Calu3 (cell line): ENCODE measurements at regions not wholly inside any gene's neighbourhood (a gene's known extent, or its start where the extent isn't known, plus 50 kb on each side); places are given as distances from the start of the nearest gene placed in this dataset.

Source experiments
- BruUV-seq: library from RNA; stranded (reverse); fragments of 400-500 nt; replicated peaks from 2 replicates; lab custom pipeline; 2021; lab: Mats Ljungman, UMichigan
- CTCF ChIA-PET: fragments of 300-600 bp; sonication (Branson Sonifier 250); formaldehyde crosslinking; loops from one replicate; lab custom pipeline; 2022; ENCODE audit warnings: antibody characterized with exemption; lab: Charles Lee
- DNase-seq: peaks from one replicate; pipeline ENCODE4 v3.0.0; 2022
- H3K27ac Mint-ChIP-seq: one replicate; pipeline ENCODE4 v1.8.0; 2022; ENCODE audit warnings: mixed read lengths; ENCODE audit not compliant: unreplicated experiment
- H3K27me3 Mint-ChIP-seq: one replicate; pipeline ENCODE4 v1.8.0; 2022; ENCODE audit warnings: mixed read lengths; ENCODE audit not compliant: unreplicated experiment
- H3K36me3 Mint-ChIP-seq: one replicate; pipeline ENCODE4 v1.8.0; 2022; ENCODE audit warnings: mild to moderate bottlenecking, moderate library complexity, mixed read lengths; ENCODE audit not compliant: insufficient read depth, unreplicated experiment
- H3K4me1 Mint-ChIP-seq: one replicate; pipeline ENCODE4 v1.8.0; 2022; ENCODE audit warnings: mild to moderate bottlenecking, low read depth, mixed read lengths; ENCODE audit not compliant: unreplicated experiment
- H3K4me3 Mint-ChIP-seq: one replicate; pipeline ENCODE4 v1.8.0; 2022; ENCODE audit warnings: mild to moderate bottlenecking, low read depth, moderate library complexity, mixed read lengths; ENCODE audit not compliant: unreplicated experiment
- H3K9me3 Mint-ChIP-seq: one replicate; pipeline ENCODE4 v1.8.0; 2022; ENCODE audit warnings: low read depth, mixed read lengths; ENCODE audit not compliant: unreplicated experiment
- intact Hi-C: fragments of 100-400 bp; cut with micrococcal nuclease; formaldehyde crosslinking; loops from one replicate; pipeline ENCODE4 v1.10.0; 2022; ENCODE audit not compliant: unreplicated experiment
- TF ChIP-seq, protein P1 (sequence below): fragments of 200-600 bp; IDR thresholded peaks from one replicate; pipeline ENCODE4 v1.8.0; 2022; ENCODE audit warnings: antibody characterized with exemption; ENCODE audit not compliant: unreplicated experiment

DNA sequence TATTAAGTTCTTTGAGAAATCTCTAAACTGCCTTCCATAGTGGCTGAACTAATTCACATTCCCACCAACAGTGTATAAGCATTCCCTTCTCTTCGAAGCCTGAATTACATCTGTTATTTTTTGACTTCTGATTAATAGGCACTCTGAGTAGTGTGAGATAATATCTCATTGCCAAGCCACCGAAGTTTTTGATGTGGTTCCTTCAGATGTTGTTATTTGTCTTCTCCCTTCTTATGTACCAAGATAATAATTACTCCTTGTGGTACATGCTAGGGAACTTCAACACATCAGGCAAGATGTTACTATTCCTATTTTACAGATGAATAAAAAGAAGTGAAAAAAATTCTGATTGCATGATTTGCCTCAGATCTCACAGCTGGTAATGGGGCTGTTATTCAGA, 70.9 kb downstream of the KCTD12 start:
- H3K4me3 Mint-ChIP-seq, result no peak overlapping the region
- CTCF ChIA-PET, result no interaction called here
- no TSS peak for BruUV-seq

DNA sequence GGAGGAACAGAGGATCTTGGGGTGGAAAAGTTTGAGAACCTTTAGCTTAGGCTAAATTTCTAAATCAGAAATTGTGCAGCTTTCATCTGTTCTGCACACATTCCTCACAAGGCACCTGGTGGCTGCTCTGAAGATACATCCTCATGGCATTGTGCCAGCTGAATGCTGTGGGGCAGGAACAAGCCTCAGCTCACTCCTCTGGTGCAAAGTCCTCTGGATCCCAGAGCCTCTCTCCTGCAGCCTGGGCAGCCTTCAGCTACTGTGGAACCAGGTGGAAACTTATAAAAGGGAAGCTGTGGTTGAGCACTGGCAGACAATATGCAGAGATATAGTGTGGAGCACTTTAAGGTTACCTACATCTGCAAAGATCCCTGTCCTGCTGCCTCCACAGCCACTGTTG, 72.3 kb downstream of the KCTD12 start:
- Mint-ChIP-seq H3K4me3 (no peak overlapping the region), H3K27ac (no peak overlapping the region), H3K4me1 (no peaks in the 10 kb centered on the region), H3K27me3 (peaks cover 13% of the 10 kb centered on the region), H3K9me3 (no peaks in the 10 kb centered on the region), H3K36me3 (no peaks in the 10 kb centered on the region)
- TF ChIP-seq, protein P1, sequence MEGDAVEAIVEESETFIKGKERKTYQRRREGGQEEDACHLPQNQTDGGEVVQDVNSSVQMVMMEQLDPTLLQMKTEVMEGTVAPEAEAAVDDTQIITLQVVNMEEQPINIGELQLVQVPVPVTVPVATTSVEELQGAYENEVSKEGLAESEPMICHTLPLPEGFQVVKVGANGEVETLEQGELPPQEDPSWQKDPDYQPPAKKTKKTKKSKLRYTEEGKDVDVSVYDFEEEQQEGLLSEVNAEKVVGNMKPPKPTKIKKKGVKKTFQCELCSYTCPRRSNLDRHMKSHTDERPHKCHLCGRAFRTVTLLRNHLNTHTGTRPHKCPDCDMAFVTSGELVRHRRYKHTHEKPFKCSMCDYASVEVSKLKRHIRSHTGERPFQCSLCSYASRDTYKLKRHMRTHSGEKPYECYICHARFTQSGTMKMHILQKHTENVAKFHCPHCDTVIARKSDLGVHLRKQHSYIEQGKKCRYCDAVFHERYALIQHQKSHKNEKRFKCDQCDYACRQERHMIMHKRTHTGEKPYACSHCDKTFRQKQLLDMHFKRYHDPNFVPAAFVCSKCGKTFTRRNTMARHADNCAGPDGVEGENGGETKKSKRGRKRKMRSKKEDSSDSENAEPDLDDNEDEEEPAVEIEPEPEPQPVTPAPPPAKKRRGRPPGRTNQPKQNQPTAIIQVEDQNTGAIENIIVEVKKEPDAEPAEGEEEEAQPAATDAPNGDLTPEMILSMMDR, result no peak
- intact Hi-C loops, result no loop called here
- CTCF ChIA-PET, result no interaction called here
- peak; percentile 28 for DNase-seq
- no TSS peak for BruUV-seq

More for the DNA sequence above, 70.9 kb downstream of the KCTD12 start:
- H3K4me1 Mint-ChIP-seq, result no peaks in the 10 kb centered on the region
- H3K27me3 Mint-ChIP-seq, result peaks cover 13% of the 10 kb centered on the region
- TF ChIP-seq, protein P1, result no peak
- no peak overlapping the region for H3K27ac Mint-ChIP-seq
- no peaks in the 10 kb centered on the region for H3K9me3 Mint-ChIP-seq
- intact Hi-C loops, result no loop called here
- no peaks in the 10 kb centered on the region for H3K36me3 Mint-ChIP-seq
- no peak for DNase-seq

DNA sequence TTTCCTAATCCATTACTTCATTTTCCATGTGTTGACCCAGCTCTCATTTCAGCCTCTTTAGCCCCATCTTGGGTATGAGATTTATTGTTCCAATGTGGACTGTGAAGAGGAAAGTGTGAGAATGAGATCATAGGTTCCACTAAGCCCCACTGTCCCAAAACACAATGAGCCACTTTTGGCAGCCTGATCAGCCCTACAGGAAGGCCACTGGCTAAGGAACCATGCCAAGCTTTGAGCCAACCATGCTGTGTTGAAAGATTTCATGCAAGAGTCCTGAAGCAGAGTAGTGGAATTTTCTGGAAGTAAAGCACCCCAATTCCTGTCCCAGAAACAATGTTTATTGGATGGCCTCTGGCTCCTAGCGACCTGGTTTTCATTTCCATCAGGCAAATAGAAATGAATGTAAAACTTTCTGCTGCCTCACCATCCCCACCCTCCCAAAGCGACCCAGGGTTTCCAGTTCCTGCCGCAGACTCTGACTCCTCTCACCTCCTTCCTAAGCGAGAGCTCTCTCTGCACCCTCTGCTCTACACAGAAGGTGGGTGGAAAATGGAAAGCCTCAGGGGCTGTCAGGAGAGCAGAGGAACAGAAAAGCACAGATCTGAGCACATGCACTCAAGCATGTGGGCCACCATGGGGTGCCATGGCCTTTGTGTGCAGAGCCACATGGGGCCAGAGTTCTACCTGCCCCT, 73.1 kb downstream of the KCTD12 start:
- no peak for DNase-seq
- BruUV-seq, result no TSS peak
- Mint-ChIP-seq H3K27ac (no peak overlapping the region), H3K36me3 (no peaks in the 10 kb centered on the region), H3K4me1 (no peaks in the 10 kb centered on the region), H3K4me3 (no peak overlapping the region), H3K9me3 (no peaks in the 10 kb centered on the region), H3K27me3 (peaks cover 6% of the 10 kb centered on the region)
- TF ChIP-seq, protein P1, result no peak
- intact Hi-C loops, result no loop called here
- CTCF ChIA-PET, result no interaction called here

DNA sequence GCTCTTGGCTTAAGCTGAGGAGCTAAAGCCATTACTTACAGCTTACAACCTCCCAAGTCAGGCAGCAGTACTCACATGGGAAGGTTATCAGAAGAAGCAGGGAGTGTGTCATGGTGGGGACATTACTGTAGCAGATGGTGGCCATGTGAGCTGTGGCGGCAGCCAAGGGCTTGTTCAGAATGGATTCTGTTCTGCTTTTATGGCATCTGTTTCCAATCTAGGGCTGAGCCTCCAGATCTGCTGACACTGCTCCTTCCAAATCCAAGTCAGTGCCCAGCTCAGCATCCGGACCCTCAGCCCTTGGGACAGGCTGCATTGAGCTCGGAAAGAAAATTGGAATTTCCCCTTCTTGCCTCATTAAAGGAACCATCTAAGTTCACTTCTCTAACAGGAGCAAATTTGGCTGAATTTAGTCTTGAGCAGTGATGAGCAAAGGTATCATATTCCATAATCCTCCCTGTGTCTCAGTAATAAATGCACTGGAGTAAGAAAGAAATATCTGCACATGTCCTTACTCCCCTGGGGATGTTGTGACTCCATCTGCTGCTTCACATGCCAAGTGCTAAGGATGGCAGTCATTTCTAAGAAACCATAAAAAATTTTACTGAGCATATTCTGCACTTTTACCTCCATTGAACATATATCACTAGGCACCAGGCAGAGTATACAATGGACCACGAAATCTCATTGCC, 73.9 kb downstream of the KCTD12 start:
- H3K27me3 Mint-ChIP-seq, result no peaks in the 10 kb centered on the region
- DNase-seq, result no peak
- intact Hi-C loops, result no loop called here
- CTCF ChIA-PET, result no interaction called here
- TF ChIP-seq, protein P1, result no peak
- no peaks in the 10 kb centered on the region for H3K9me3 Mint-ChIP-seq
- H3K36me3 Mint-ChIP-seq, result no peaks in the 10 kb centered on the region
- no peaks in the 10 kb centered on the region for H3K4me1 Mint-ChIP-seq
- H3K27ac Mint-ChIP-seq, result no peak overlapping the region
- BruUV-seq, result no TSS peak
- no peak overlapping the region for H3K4me3 Mint-ChIP-seq
